K562 (cell line): ENCODE measurements at regions not wholly inside any gene's neighbourhood (a gene's known extent, or its start where the extent isn't known, plus 50 kb on each side); places are given as distances from the start of the nearest gene placed in this dataset.

Experiments
- ATAC-seq: fragments of 200-7000 bp; cut with Tn5 transposase; 3 replicates; pipeline ENCODE4 v1.9.1; 2020; ENCODE audit warnings: moderate library complexity
- BruUV-seq: library from RNA; stranded (reverse); fragments of 400-500 nt; replicated peaks from 2 replicates; lab custom pipeline; 2021; lab: Mats Ljungman, UMichigan
- CTCF ChIA-PET: fragments of 300-600 bp; formaldehyde crosslinking; extraction: SDS; loops from one replicate; lab custom pipeline; 2021; ENCODE audit warnings: low intra/inter-chr PET ratio; lab: Yijun Ruan, JAX
- POLR2A ChIA-PET: fragments of 300-600, 350-650 bp; sonication (Branson Sonifier 250); formaldehyde crosslinking; extraction: SDS; loops from one replicate; lab custom pipeline; 2021; ENCODE audit warnings: antibody characterized with exemption, inconsistent platforms; lab: Yijun Ruan, JAX
- DNase-seq, 4 experiments: peaks; one replicate each; pipeline versions ENCODE4 v3.0.0 to v3.0.0-alpha.2; 2011 to 2018; ENCODE audit warnings: low spot score in 3 of 4, mixed read lengths in 3 of 4; ENCODE audit errors: extremely low read depth in 1 of 4
- FAIRE-seq: peaks from 2 replicates; lab custom pipeline; 2011; peaks lifted over from hg19 to GRCh38; lab: Jason Lieb, UNC
- H2AFZ ChIP-seq: 2 replicates; pipeline ENCODE4 v1.6.0; 2011; ENCODE audit warnings: low read depth, low read length, control low read depth, inconsistent platforms
- H3K27ac ChIP-seq: fragments of 200-600 bp; 3 replicates; pipeline ENCODE4 v1.8.0; 2011; ENCODE audit warnings: low read depth, mild to moderate bottlenecking, control low read depth, inconsistent platforms, low read length, moderate library complexity, mixed read lengths; ENCODE audit errors: extremely low read depth
- H3K27me3 ChIP-seq, 2 experiments: fragments of 300-600 bp in 1 of 2; 2 replicates in 1 of 2; 3 replicates in 1 of 2; pipeline versions ENCODE4 v1.6.0 to v1.8.0; 2011; ENCODE audit warnings: inconsistent platforms in 2 of 2, low read length in 2 of 2, mild to moderate bottlenecking in 1 of 2, mixed read lengths in 1 of 2, moderate library complexity in 1 of 2; ENCODE audit not compliant: control insufficient read depth in 2 of 2, insufficient read depth in 2 of 2
- H3K36me3 ChIP-seq: fragments of 300-600 bp; 3 replicates; pipeline ENCODE4 v1.8.0; 2011; ENCODE audit warnings: mild to moderate bottlenecking, low read length, inconsistent platforms; ENCODE audit not compliant: control insufficient read depth, insufficient read depth
- H3K4me1 ChIP-seq, 2 experiments: fragments of 200-600 bp in 1 of 2; replicated peaks in 1 of 2; 2 replicates in 1 of 2; 3 replicates in 1 of 2; pipeline versions ENCODE4 v1.5.1 to v1.8.0; 2011; ENCODE audit warnings: inconsistent platforms in 2 of 2, low read length in 2 of 2, mild to moderate bottlenecking in 1 of 2, mixed read lengths in 1 of 2, moderate library complexity in 1 of 2; ENCODE audit not compliant: control insufficient read depth in 2 of 2, insufficient read depth in 2 of 2
- H3K4me2 ChIP-seq: 2 replicates; pipeline ENCODE4 v1.6.1; 2011; ENCODE audit warnings: low read length, control low read depth, inconsistent platforms, mixed read lengths; ENCODE audit not compliant: insufficient read depth
- H3K4me3 ChIP-seq: fragments of 200-600 bp; sonication (generic), shearing (Covaris generic); 2 replicates; pipeline ENCODE4 v1.5.1; 2016; ENCODE audit warnings: control low read depth, inconsistent platforms
- H3K79me2 ChIP-seq: fragments of 200-600 bp; 3 replicates; pipeline ENCODE4 v1.8.0; 2011; ENCODE audit warnings: low read length, inconsistent platforms; ENCODE audit not compliant: control insufficient read depth, insufficient read depth
- H3K9ac ChIP-seq, 2 experiments: 2 replicates each; pipeline versions ENCODE4 v1.6.0 to v1.6.1; 2011; ENCODE audit warnings: low read depth in 2 of 2, low read length in 2 of 2, control low read depth in 1 of 2, inconsistent platforms in 1 of 2, mild to moderate bottlenecking in 1 of 2, mixed read lengths in 1 of 2; ENCODE audit not compliant: insufficient read depth in 1 of 2
- H3K9me1 ChIP-seq: one replicate; pipeline ENCODE4 v1.6.0; 2011; ENCODE audit warnings: inconsistent platforms, mild to moderate bottlenecking, low read length, moderate library complexity; ENCODE audit not compliant: control insufficient read depth, insufficient read depth
- H3K9me3 ChIP-seq: replicated peaks from 2 replicates; pipeline ENCODE4 v1.5.1; 2011; ENCODE audit warnings: low read depth, low read length, inconsistent platforms; ENCODE audit not compliant: control insufficient read depth, insufficient read depth
- H4K20me1 ChIP-seq: replicated peaks from 2 replicates; pipeline ENCODE4 v1.6.1; 2011; ENCODE audit warnings: low read length, inconsistent platforms, mixed read lengths; ENCODE audit not compliant: control insufficient read depth, insufficient read depth
- ATF1 ChIP-seq, 2 experiments: fragments of 450-650 bp in 1 of 2; IDR thresholded peaks; 2 replicates each; pipeline ENCODE4 v1.6.1; 2016; ENCODE audit warnings: missing compliant biosample characterization in 1 of 2, missing genetic modification characterization in 1 of 2
- BRCA1 ChIP-seq, 2 experiments: fragments of 450-650 bp in 1 of 2; sonication (generic) in 1 of 2; formaldehyde crosslinking in 1 of 2; IDR thresholded peaks; 2 replicates each; pipeline versions ENCODE4 v1.5.0 to v1.6.1; 2017 to 2020; ENCODE audit warnings: mild to moderate bottlenecking in 1 of 2, missing genetic modification reagents in 1 of 2
- GTF2A2 ChIP-seq: IDR thresholded peaks from 2 replicates; pipeline ENCODE4 v1.6.1; 2016; ENCODE audit warnings: mild to moderate bottlenecking, missing genetic modification characterization, missing compliant biosample characterization
- MEF2D ChIP-seq: conservative IDR thresholded peaks from 2 replicates; pipeline ENCODE4 v1.6.1; 2016; ENCODE audit warnings: low read depth, missing genetic modification characterization, missing compliant biosample characterization
- NBN ChIP-seq: fragments of 450-650 bp; IDR thresholded peaks from 2 replicates; pipeline ENCODE4 v1.6.1; 2016; ENCODE audit warnings: low read depth, mild to moderate bottlenecking
- NCOA4 ChIP-seq: fragments of 450-650 bp; IDR thresholded peaks from 2 replicates; pipeline ENCODE4 v1.6.1; 2018; ENCODE audit warnings: mild to moderate bottlenecking; ENCODE audit not compliant: partially characterized antibody
- NFATC3 ChIP-seq: fragments of 450-650 bp; IDR thresholded peaks from 2 replicates; pipeline ENCODE4 v1.6.1; 2017; ENCODE audit warnings: mild to moderate bottlenecking
- POU5F1 ChIP-seq: fragments of 150-350 bp; IDR thresholded peaks from 2 replicates; pipeline ENCODE4 v1.6.1; 2014; ENCODE audit warnings: borderline replicate concordance, low read length, low read depth, mild to moderate bottlenecking; ENCODE audit not compliant: partially characterized antibody
- RB1 ChIP-seq: fragments of 450-650 bp; IDR thresholded peaks from 2 replicates; pipeline ENCODE4 v1.6.1; 2017; ENCODE audit warnings: low read depth, mild to moderate bottlenecking
- RHOXF2B ChIP-seq: fragments of 250-450 bp; sonication (Bioruptor Pico); conservative IDR thresholded peaks from 2 replicates; pipeline ENCODE4 v1.5.1; 2021
- STAT5B ChIP-seq: fragments of 250-450 bp; sonication (Bioruptor Pico); IDR thresholded peaks from 2 replicates; pipeline ENCODE4 v1.8.0; 2021; ENCODE audit warnings: mild to moderate bottlenecking, inconsistent platforms
- WGBS: fragments of 100-300 bp; shearing (Covaris generic); methylation state at CpG from one replicate; pipeline ENCODE4 v1.1.6; 2016; ENCODE audit warnings: low coverage, mixed read lengths; ENCODE audit not compliant: insufficient coverage; ENCODE audit errors: missing lambda C conversion rate; 5-methylcytosine and 5-hydroxymethylcytosine counted together
- in situ Hi-C: fragments of 300-500 bp; cut with MboI; formaldehyde crosslinking; loops from 4 replicates; pipeline ENCODE4 v1.15.0; 2018; ENCODE audit warnings: inconsistent platforms, mixed read lengths
- intact Hi-C: fragments of 100-400 bp; cut with micrococcal nuclease; formaldehyde crosslinking; loops from 2 replicates; pipeline ENCODE4 v1.14.2; 2022
- TF ChIP-seq, protein P1 (sequence below): fragments of 250-450 bp; sonication (Bioruptor Pico); IDR thresholded peaks from 2 replicates; pipeline ENCODE4 v1.4.0; 2020
- TF ChIP-seq, protein P2 (sequence below): fragments of 250-450 bp; sonication (Bioruptor Pico); IDR thresholded peaks from 2 replicates; pipeline ENCODE4 v1.8.0; 2022; ENCODE audit warnings: inconsistent platforms

DNA sequence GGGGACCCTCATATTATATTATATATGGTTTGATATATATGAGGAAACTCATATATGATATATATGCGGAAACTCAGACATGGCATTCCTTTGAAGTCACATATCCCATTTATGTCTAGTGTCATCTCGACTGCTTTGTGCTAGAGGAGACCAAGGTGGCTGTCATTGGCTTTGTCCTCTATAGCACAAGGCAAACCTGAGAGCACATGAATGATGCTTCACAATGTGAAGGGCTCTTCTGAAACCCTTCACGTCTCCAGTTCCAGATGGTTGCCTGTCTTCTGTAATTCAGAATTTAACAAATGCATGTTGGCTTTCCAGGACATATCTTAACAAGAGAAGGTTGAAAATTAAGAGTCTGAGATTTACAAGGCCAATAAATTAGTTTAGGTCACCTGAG, 303.6 kb downstream of the BARHL2 start:
- no peak for ATAC-seq
- DNase-seq = no peak
- 0% methylated on average over 3 of the region's 3 CpGs for WGBS
- no peak for FAIRE-seq
- no peaks in the 10 kb centered on the region for H4K20me1 ChIP-seq
- POLR2A ChIA-PET = no interaction called here
- no peaks in the 10 kb centered on the region for H3K9me1 ChIP-seq
- no peak overlapping the region for H3K4me3 ChIP-seq
- no peaks in the 10 kb centered on the region for H3K27me3 ChIP-seq
- H3K36me3 ChIP-seq = no peaks in the 10 kb centered on the region
- no TSS peak for BruUV-seq
- no peak overlapping the region for H2AFZ ChIP-seq
- in situ Hi-C loops = no loop called here
- no peak for TF ChIP-seq BRCA1 (IDR thresholded peaks at IDR 0.05)
- TF ChIP-seq BRCA1 (CRISPR knock-in tag; IDR thresholded peaks at IDR 0.05) = no peak
- TF ChIP-seq, protein P1, sequence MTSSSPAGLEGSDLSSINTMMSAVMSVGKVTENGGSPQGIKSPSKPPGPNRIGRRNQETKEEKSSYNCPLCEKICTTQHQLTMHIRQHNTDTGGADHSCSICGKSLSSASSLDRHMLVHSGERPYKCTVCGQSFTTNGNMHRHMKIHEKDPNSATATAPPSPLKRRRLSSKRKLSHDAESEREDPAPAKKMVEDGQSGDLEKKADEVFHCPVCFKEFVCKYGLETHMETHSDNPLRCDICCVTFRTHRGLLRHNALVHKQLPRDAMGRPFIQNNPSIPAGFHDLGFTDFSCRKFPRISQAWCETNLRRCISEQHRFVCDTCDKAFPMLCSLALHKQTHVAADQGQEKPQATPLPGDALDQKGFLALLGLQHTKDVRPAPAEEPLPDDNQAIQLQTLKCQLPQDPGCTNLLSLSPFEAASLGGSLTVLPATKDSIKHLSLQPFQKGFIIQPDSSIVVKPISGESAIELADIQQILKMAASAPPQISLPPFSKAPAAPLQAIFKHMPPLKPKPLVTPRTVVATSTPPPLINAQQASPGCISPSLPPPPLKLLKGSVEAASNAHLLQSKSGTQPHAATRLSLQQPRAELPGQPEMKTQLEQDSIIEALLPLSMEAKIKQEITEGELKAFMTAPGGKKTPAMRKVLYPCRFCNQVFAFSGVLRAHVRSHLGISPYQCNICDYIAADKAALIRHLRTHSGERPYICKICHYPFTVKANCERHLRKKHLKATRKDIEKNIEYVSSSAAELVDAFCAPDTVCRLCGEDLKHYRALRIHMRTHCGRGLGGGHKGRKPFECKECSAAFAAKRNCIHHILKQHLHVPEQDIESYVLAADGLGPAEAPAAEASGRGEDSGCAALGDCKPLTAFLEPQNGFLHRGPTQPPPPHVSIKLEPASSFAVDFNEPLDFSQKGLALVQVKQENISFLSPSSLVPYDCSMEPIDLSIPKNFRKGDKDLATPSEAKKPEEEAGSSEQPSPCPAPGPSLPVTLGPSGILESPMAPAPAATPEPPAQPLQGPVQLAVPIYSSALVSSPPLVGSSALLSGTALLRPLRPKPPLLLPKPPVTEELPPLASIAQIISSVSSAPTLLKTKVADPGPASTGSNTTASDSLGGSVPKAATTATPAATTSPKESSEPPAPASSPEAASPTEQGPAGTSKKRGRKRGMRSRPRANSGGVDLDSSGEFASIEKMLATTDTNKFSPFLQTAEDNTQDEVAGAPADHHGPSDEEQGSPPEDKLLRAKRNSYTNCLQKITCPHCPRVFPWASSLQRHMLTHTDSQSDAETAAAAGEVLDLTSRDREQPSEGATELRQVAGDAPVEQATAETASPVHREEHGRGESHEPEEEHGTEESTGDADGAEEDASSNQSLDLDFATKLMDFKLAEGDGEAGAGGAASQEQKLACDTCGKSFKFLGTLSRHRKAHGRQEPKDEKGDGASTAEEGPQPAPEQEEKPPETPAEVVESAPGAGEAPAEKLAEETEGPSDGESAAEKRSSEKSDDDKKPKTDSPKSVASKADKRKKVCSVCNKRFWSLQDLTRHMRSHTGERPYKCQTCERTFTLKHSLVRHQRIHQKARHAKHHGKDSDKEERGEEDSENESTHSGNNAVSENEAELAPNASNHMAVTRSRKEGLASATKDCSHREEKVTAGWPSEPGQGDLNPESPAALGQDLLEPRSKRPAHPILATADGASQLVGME (CRISPR knock-in tag) = no peak
- no peak for TF ChIP-seq RB1
- TF ChIP-seq STAT5B = no peak
- no peak for TF ChIP-seq NBN
- TF ChIP-seq GTF2A2 (tag) = no peak
- no peak for TF ChIP-seq NCOA4
- TF ChIP-seq RHOXF2B (CRISPR knock-in tag) = no peak
- TF ChIP-seq POU5F1 = no peak
- no peak for TF ChIP-seq MEF2D
- no peak for TF ChIP-seq NFATC3
- TF ChIP-seq, protein P2, sequence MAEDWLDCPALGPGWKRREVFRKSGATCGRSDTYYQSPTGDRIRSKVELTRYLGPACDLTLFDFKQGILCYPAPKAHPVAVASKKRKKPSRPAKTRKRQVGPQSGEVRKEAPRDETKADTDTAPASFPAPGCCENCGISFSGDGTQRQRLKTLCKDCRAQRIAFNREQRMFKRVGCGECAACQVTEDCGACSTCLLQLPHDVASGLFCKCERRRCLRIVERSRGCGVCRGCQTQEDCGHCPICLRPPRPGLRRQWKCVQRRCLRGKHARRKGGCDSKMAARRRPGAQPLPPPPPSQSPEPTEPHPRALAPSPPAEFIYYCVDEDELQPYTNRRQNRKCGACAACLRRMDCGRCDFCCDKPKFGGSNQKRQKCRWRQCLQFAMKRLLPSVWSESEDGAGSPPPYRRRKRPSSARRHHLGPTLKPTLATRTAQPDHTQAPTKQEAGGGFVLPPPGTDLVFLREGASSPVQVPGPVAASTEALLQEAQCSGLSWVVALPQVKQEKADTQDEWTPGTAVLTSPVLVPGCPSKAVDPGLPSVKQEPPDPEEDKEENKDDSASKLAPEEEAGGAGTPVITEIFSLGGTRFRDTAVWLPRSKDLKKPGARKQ (CRISPR knock-in tag) = no peak
- no peak for TF ChIP-seq ATF1 (CRISPR knock-in tag; IDR thresholded peaks at IDR 0.05)
- TF ChIP-seq ATF1 (tag; IDR thresholded peaks at IDR 0.05) = no peak
- TF ChIP-seq, all 486 proteins: peak for 0
- Histone ChIP-seq H3K27ac (no peak overlapping the region), H3K9ac (no peak overlapping the region), H3K9me3 (no peaks in the 10 kb centered on the region), H3K79me2 (no peaks in the 10 kb centered on the region), H3K4me2 (no peak overlapping the region), H3K4me1 (no peaks in the 10 kb centered on the region)
- CTCF ChIA-PET = no interaction called here
- intact Hi-C loops = no loop called here
